D721Med (cell line): ENCODE measurements at regions not wholly inside any gene's neighbourhood (a gene's known extent, or its start where the extent isn't known, plus 50 kb on each side); places are given as distances from the start of the nearest gene placed in this dataset.
"Not testable (repeated sequence)": the region's sequence is repeated elsewhere in the genome, so short reads cannot be mapped to it uniquely, and the experiment has no call there.

ENCODE experiments used
- DNase-seq: peaks from one replicate; pipeline ENCODE4 v3.0.0; 2011; ENCODE audit warnings: low spot score; ENCODE audit not compliant: insufficient read length
- FAIRE-seq: peaks from 2 replicates; lab custom pipeline; 2011; peaks lifted over from hg19 to GRCh38; lab: Jason Lieb, UNC
- TF ChIP-seq, protein P1 (sequence below): IDR thresholded peaks from 2 replicates; pipeline ENCODE4 v1.5.1; 2012; ENCODE audit warnings: mild to moderate bottlenecking, control low read depth; ENCODE audit not compliant: insufficient read depth; ENCODE audit errors: missing control alignments

DNA sequence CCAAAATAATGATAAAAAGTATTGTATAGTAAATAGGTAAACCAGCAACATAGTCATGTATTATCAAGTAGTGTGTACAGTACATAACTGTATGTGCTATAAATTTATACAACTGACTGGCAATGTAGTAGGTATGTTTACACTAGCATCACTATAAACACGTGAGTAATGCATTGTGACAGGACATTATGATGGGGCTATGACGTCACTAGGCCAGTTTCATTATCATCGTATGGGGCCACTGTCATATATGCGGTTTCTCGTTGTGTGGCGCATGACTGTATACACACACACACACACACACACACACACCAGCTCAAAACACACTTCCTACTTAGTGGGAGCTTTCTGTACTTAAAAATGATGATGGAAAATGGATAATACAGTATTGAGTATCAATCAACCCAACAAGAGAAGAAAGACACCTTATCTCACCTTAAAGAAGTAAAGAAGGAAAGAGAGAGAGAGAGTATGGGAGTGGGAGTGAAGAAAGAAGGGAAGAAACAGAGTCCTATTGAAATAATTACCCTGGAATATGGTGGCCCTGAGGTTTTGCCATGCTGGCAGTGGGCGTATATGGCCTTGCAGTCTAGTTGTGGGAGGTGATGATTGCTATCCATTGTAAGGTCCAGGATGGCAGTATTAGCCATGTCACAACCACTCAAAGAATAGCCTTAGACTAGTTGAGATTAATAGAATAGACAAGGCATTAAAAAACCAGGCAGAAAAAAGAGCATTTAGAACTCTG lies 186.4 kb upstream of the ZNF521 start:
- TF ChIP-seq, protein P1, sequence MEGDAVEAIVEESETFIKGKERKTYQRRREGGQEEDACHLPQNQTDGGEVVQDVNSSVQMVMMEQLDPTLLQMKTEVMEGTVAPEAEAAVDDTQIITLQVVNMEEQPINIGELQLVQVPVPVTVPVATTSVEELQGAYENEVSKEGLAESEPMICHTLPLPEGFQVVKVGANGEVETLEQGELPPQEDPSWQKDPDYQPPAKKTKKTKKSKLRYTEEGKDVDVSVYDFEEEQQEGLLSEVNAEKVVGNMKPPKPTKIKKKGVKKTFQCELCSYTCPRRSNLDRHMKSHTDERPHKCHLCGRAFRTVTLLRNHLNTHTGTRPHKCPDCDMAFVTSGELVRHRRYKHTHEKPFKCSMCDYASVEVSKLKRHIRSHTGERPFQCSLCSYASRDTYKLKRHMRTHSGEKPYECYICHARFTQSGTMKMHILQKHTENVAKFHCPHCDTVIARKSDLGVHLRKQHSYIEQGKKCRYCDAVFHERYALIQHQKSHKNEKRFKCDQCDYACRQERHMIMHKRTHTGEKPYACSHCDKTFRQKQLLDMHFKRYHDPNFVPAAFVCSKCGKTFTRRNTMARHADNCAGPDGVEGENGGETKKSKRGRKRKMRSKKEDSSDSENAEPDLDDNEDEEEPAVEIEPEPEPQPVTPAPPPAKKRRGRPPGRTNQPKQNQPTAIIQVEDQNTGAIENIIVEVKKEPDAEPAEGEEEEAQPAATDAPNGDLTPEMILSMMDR = no peak

DNA sequence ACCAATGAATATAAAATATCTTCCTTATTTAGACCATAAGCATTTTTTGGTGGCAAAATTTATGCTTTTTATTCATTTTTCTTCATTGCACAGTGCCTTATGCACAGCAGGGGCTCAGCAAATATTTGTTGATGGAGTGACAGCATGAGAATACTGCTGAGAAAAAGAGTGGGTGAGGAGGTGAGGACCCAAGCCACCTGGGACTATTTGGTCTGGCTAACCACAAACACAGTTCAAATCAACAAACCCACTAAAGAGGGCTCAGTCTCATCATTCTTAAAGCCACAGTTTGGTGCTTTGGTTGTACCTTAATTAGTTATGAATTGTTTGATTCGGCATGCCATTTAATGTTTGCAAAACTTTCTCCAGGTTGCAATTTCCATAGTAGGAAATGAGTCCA lies 183.5 kb upstream of the ZNF521 start:
- TF ChIP-seq, protein P1 = no peak
- FAIRE-seq (no peak), DNase-seq (no peak)

More for the DNA sequence above, 186.4 kb upstream of the ZNF521 start:
- FAIRE-seq = no peak
- no peak for DNase-seq

DNA sequence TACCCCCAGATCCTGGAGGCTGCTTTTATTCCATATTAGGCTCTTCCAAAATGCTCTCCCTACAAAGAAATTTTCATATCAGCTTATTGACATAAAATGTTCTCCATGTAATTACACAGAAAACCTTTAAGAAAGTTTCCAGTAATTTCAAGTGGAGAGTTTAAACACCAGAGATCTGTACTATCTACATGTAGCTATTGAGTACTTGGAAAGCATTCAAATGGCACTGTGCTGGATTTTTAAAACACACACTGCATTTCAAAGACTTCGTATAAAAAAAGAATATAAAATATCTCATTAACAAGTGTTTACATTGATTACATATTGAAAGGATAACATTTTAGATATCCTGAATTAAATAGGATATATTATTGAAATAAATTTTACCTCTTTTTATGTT lies 182.4 kb upstream of the ZNF521 start:
- DNase-seq (no peak), FAIRE-seq (no peak)
- TF ChIP-seq, protein P1 = no peak

DNA sequence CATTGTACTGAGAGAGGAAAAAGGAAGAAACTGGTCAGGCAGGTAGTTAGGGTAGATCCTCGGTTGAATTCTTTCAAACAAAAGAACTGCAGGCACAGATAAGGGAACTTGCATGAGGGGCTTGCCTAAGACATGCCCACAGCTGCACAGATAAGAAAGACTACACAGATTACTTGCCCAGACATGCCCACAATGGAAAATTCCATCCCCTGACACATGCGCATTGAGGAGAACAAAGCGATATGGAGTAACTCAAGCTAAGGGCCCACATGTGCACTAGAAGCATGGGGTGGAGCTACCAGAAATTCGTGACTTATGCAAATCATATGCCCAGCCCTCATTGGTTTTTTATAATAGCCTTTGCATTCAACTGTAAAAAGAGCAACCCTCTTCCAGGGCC lies 181.3 kb upstream of the ZNF521 start:
- DNase-seq = no peak
- TF ChIP-seq, protein P1 = no peak
- FAIRE-seq = no peak

DNA sequence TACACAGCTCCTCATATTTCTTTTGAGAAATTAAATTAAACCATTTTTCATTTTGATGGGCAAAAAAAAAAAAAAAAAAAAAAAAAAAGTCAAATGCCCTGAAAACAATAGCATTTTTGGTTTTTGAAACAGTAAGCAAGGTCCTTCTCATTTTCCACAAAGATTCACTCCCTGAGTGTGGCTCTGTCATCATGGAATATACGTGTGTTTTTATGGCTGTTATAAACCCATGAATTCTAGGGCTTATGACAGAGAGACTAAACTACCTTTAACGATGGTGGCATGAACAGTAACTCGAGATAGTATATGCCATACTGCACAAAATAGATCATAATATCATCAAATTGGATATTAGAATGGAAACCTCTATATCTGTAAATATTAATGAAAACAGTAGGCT lies 179.2 kb upstream of the ZNF521 start:
- FAIRE-seq (no peak), DNase-seq (no peak)
- TF ChIP-seq, protein P1 = no peak

DNA sequence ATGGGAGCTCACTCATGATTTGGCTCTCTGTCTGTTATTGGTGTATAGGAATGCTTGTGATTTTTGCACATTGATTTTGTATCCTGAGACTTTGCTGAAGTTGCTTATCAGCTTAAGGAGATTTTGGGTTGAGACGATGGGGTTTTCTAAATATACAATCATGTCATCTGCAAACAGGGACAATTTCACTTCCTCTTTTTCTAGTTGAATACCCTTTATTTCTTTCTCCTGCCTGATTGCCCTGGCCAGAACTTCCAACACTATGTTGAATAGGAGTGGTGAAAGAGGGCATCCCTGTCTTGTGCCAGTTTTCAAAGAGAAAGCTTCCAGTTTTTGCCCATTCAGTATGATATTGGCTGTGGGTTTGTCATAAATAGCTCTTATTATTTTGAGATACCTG lies 173.8 kb upstream of the ZNF521 start:
- not testable (repeated sequence) for DNase-seq, FAIRE-seq

DNA sequence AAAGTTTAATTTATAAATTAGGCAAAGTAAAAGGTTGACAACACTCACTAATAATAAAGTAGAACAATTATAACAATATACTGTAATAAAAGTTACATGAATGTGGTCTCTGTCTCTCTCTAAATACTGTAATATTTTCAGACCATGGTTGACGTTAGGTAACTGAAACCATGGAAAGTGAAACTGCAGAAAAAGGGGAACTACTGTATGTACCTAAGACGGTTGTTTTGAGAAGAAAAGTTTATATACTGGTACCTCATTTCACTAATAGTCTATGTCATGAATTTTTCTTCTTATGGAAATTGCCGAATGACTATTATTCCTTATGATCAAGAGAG lies 166.7 kb upstream of the ZNF521 start:
- TF ChIP-seq, protein P1 = no peak
- FAIRE-seq = no peak

More for the DNA sequence above, 166.7 kb upstream of the ZNF521 start:
- DNase-seq = no peak
